ENCODE measurements at regions not wholly inside any gene's neighbourhood (a gene's known extent, or its start where the extent isn't known, plus 50 kb on each side); places are given as distances from the start of the nearest gene placed in this dataset.
"Not testable (repeated sequence)": the region's sequence is repeated elsewhere in the genome, so short reads cannot be mapped to it uniquely, and the experiment has no call there.

DNA sequence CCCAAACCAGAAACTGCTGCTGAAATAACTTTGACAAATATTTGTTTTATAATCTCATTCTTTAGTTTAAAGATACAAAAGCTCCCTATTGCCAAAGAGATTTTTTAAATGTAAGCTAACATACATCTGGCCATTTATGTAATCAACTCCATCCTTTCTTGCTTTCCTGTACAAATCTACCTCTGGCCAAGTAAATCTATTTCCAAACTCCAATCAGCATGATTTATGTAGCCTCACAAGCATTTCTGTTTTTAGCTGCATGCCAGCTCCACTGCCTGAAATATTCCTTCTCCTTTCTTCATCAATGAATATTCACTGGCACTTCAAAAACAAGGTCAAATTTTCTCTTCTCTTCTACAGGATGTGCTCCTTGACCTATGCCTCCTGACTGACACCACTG lies 80.0 kb downstream of the SHOX2 start:
- DNase-seq = no peak

DNA sequence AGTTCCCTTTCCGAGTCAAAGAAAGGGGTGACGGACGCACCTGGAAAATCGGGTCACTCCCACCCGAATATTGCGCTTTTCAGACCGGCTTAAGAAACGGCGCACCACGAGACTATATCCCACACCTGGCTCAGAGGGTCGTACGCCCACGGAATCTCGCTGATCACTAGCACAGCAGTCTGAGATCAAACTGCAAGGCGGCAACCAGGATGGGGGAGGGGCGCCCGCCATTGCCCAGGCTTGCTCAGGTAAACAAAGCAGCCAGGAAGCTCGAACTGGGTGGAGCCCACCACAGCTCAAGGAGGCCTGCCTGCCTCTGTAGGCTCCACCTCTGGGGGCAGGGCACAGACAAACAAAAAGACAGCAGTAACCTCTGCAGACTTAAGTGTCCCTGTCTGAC lies 86.3 kb downstream of the SHOX2 start:
- DNase-seq = not testable (repeated sequence)

DNA sequence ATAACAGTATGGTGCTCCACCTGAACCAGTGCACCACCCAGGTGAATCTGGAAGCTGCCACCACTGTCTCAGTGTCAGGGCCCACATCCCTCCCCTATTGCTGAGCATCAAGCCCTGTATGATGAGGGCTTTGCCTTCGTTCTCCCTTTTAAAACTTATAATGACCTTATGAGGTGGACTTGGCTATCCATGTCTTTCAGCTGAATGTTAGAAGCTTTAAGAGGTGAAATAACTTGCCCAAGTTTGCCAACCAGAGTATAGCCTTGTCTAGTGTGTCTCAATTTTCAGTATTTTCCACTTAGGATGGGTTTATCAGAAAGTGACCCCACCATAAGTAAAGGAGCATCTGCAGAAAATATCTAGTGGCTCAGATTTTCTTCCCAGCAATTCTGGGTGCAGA lies 87.8 kb downstream of the SHOX2 start:
- DNase-seq = no peak

DNA sequence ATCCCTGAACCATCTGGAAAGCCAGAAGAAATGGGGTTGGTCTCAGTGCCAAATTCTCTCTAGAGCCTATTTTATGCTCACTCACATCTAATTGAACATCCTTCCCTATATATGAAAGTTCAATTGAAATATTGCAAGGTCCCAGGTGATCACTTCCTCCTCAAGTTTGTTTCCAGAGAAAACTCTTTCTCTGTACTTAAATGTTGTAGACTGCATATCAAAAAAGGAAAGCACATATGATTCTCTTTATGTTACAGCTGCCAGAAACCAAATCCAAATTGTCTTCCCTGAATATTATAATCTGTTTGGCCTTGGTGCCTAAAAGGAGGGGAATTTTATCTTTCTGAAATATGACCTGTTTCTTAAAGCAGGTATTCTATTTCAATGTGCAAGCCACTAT lies 93.3 kb downstream of the SHOX2 start:
- no peak for DNase-seq

DNA sequence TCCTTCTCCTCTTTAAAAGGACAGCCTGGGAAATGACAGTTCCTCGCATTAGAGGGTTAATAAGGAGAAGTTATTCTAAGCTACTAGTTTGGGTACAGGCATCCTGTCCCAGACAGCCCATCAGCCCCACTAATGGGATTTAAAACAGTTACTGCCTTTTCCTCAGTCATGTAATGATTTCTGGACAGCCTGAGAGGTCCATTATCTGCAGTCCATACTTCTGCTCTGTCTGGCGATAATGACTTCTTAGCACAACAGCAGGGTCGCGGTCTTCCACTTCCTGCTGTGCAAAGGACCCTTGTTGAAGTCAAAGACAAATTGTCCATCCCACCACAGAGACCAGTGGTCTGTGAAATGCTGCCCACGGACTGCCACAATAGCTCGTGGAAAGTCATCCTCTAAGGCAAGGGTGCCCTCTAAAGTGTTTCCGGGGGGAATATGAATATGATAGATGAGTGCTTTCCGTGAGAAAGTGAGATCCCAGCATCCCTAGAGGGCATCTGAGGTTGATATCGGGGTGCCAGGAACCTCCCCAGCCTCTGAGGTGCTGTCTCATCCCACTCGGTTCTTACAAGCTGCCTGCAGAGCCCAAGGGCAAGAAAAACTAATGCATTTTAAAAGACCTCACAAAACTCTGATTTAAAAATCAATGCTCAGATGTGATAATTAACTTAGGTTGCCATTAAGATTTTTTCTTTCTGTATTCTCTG lies 100.7 kb downstream of the SHOX2 start:
- no peak for DNase-seq

DNA sequence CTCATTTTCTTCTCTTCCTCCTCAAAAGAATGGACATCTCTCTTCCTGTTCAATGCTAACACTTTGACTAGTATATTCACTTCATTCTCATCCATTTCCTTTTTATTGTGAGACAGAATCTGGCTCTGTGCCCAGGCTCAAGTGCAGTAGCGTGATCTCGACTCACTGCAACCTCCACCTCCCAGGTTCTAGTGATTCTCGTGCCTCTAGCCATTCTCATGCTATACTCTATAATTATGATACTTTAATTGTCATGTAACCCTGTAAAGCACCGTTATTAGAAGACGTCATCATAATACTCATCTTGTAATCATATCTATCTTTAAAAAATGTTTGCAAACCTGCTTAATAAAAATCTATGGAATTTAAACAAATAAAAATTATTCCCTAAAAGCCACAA lies 107.0 kb downstream of the SHOX2 start:
- no peak for DNase-seq

DNA sequence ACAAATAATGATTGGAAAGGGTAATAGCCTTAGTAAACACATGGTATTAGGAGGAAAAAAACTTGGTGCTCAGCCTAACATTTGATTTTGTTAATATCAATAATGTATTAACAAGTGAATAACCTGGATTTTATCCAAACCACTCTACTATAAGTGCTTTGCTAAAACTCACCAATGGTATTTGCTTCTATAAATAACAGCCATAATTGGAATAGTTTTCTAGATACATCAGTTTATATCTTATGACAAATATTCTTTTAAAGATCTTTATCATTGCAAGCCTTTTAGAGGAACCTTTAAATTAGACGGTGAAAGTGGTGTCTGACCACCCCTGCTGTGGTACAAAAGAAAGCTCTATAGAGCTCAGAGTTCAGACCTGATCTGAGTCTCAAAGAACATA lies 123.9 kb downstream of the SHOX2 start:
- no peak for DNase-seq

DNA sequence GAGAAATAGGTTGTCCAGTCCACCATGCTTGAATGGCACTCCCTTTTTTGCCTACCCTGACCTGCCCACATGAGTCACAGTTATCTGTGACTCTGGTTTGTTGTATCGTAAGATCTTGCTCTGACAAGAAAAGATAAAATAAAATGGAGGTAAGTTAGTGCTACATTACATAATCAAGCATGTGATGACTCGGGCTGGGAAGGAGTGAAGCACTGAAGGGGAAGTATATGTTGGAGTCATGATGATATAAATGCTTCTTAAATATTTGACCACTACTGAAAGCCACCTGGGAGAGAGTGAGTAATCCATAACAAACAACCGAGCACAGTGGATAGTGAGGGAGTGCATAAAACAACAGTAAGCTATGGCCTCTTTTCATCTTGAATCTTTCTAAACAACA lies 124.4 kb downstream of the SHOX2 start:
- no peak for DNase-seq

DNA sequence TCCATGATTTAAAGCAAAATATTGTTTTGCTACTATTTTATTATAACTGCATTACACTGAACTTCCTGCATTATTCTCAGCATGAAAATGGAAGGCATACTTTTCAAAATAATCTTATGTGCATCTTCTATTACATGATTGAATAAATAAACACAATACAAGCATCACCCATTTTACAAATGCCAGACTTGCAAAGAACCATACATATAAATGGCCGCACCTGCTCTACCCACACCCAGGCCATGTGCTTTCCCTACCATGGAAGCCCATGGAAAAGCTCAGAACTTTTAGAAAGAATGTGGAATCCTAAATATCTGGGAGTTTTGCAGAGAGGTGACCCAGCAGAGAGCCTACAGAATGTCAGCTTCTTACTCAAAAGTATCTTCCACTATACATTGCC lies 127.2 kb downstream of the SHOX2 start:
- no peak for DNase-seq

DNA sequence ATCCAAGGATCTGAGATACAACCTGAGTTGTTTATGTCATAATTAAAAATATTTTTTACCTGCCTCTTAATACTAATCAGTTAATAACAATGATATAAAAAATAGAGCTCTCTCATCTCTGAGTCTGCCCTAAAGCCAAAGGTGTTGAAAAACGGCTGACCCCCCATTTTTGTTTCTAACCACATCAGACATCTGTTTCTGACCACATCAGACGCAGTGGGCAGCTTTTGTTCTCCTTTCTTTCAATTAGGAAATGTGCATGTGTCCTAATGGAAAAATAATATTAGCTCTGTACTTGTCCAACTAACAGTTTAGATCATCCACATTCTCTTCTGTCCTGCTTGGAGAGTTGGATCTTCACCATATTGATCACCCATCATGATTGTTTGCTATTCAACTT lies 144.6 kb downstream of the SHOX2 start:
- no peak for DNase-seq

DNA sequence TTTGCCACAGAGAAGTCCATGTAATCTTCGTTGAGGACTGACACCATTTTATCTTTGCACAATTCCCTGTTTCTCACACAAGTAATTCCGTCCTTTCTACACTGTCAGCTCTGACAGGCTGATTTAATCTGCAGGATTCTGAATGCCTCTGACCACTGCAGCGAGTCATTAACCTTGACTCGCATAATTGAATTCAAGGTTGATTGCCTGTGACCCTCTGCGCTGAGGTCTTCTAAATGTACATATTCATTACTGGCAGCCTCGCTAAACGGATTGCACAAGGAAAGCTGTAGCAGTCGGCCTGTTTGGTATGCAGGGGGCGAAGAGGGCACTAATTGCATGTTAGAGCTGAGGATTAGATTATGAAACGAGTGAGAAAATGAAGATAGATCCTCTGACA lies 147.8 kb downstream of the SHOX2 start:
- no peak for DNase-seq

DNA sequence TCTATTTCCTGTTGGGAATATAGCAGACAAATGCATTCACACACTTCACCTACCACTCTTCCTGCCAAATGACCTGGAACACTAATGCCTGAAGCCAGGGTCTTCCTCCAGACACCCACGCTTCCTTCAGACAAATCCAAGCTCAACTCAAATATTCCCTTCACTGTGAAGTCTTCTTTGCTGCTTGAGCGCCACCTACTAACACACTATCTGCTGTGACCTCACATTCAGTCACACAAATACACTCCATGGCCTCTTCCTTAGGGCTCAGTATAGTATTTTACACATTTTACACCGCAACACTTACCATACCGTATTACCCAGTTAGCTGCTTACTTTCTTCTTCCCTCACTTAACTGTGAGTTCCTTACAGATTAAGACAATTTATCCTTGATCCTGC lies 149.4 kb downstream of the SHOX2 start:
- no peak for DNase-seq

DNA sequence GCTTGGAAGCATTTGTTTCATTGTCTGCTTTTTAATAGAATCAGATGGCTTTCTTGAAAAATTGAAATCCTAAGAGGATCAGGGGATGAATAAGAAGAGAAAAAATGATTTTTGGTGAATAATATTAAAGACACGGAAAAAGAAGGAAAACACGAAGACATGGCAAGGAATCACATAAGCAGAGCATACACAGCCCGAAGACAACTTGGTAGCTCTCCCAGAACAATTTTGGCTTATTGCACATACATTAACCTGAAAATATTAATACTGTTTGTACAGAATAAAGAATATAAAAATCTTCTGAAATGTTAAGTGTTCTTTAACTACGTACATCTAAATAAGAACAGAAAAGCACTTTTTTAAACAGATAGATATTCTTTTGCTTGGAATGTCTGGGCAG lies 150.0 kb downstream of the SHOX2 start:
- no peak for DNase-seq

DNA sequence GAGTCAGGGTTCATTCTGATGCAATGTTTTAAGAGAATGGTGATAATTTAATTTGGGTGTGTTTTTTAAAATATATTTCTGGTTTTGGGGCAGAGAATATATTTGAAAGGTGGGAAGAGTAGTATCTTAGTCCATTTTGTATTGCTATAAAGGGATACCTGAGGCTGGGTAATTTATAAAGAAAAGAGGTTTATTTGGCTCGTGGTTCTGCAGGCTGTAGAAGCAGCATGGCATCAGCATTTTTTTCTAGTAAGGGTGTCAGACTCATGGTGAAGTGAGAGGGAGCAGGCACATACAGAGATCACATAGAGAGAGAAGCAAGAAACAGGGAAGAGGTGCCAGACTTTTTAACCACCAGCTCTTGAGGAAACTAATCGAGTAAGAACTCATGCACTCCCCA lies 152.7 kb downstream of the SHOX2 start:
- DNase-seq = no peak

DNA sequence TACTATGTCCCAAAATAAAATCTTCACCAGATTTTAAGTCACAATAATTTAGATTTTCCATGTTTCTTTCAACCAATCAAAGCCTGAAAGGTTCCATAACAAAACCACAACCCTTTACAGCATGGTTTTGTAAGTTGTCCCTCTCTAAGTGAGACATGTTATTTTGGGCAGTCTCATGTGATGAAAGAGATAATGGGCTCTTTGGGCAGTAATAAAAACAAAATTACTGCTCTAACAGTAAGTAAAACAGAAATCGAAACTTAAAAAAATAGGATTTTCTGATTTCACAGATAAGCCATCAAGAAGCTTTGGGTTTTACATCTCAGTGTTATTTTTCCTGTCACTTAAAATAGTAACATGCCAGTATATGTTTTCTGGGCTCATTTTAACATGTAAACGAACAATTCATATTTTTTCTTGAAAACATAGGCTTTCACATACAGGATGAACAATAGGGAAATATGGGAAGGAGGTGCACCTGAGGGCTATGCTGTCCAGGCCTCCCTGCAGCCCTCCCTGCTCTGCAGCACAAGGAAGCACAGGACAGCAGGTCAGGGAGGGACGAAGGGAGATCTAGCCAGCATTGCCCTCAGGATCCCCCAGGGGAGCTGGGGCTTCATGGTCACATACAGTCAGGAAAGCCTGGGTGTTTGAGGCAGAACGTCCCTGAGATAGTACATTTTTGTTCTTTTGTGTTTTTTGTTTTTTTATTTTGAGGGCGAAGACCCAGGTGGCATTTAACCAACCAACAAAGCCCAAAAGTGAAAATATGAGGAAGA lies 157.4 kb downstream of the SHOX2 start:
- no peak for DNase-seq

DNA sequence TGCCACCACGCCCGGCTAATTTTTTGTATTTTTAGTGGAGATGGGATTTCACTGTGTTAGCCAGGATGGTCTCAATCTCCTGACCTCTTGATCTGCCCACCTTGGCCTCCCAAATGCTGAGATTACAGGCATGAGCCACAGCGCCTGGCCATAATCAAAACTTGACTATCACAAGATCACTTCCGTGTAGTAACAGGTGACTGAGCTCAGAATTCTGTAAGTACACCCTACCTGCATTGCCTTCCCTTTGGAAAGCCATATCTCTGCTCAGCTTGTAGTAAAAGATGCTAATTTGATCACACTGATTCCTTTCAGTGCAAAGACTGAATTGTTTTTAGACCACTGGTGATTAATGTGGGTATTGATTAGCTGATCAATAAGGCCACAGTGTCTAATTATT lies 167.1 kb downstream of the SHOX2 start:
- DNase-seq = no peak

DNA sequence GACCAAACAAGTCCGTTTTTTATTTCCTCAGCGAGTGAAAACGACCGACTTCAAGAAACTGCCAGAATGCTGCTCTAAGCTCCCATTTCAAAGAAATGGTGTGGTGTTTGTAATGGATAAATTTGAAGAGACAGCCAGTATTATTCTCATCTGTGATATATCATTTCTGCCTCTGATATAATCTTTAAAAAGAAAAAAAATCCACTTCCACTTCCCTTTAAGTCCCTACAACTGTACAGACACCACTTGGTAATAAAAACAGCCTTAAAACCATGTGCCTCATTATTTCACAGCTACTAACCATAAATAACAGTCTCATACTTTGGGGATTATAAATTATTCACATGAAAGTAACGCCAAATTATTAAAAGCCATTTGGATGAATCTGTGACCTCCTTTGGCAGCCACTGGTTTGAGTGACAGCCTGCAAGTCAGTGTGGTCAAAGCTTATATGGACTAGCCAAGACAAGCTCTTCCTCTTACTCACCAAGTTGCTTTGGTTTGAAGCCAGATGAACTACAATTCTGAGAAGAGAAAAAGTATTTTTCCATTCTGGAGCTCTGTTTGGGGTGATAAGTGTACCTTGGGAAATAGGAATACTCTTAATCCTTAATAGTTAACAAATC lies 168.0 kb downstream of the SHOX2 start:
- no peak for DNase-seq

DNA sequence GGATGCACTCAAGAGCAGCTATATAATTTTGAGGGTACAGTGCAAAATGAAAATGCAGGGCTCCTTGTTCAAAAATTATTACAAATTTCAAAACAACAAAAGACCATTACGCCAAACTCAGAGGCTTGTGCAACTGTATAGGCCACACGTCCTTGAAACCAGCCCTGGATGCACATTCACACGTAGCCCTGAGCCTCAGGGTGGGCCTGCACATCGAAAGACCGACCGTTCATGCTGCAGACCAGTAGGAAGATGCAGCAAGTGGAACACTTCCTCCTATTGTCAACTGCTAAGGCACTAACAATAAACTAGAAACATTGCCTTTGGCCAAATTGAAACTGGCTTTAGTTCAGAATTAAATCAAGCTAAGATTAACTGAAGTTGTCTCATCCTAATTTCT lies 174.7 kb downstream of the SHOX2 start:
- no peak for DNase-seq

DNA sequence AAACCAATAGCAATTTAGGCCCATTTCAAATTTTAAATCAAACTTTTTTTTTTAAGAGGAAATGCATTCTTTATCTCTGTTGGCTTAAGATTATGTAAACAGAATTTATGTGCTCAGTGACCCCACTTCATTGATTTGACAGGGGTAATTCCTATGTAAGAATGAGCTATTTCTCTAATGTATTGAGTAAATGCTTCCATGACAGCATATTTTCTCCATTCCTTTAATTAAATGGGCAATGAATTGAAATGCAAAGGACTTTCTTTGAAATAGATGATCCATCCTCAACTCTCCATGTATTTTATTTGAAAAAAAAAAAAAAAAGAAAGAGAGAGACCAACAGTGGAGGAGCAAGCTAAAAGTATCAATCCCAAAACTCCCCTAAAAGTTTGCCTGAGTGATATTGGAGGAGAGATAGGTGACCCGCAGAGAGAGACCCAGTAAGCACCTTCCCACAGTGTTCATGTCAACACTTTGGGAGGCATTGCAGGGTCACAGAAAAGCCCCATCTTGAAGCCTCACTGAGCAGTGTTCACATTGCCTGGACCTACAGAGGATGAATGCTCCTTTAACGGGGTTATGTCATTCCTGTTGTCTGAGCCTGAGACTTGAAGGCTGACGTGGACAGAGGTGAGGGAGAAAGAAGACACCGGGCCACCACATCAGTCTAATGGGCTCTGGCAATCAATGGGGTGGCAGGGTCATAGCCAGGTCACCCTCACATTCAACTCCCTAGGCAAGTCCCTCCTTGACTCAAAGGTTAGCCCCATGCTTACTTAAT lies 176.0 kb downstream of the SHOX2 start:
- DNase-seq = no peak

DNA sequence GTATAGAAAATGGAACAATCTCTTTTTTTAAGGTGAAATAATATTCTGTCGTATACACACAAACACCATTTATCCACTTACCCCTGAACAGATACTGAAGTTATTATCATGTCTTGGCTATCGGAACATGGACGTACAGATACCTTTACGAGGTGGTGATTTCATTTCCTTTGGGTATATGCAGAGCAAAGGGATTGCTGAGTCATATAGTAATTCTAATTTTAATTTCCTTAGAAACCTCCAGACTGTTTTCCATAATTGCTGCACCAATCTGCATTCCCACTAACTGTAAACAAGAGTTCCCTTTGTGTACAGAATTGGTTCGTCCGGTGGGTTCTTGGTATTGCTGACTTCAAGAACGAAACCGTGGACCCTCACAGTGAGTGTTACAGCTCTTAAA lies 179.4 kb downstream of the SHOX2 start:
- no peak for DNase-seq

DNA sequence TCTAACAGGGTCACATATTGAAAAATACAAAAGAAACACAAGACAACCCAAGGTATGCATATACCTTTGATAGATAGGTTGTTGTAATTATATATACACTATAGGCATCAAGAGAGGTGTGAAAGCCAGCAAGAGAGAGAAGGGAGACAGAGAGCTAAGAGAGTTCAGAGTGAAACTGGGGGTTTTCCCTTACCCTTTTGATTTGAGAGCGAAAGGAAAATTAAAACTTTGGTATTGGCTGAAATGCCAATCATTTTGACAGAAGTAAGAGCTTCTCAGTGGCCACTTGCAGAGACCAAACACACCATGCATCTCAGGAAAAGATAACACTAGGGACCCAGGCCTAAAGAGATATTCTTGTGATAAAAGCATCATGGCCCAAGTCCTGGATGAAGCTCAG lies 183.6 kb downstream of the SHOX2 start:
- no peak for DNase-seq

DNA sequence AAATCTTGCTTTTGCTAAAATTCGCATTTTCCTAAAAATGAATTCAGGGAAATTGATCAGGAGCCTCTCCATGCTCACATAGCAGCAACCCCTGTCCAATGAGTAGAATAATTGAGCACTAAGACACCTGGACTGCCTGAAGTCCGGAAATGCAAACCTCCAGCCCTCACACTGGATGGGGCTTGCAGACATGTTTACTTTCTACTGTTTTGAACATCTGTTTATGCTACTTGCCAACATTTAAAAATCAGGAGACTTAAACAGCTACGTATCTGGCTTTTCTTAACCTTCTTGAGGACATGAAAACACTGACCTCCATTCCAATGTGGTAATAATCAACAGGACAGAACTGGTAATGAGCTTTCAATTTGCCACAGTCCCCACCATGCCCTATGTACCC lies 184.4 kb downstream of the SHOX2 start:
- no peak for DNase-seq
